ENCODE measurements at regions not wholly inside any gene's neighbourhood (a gene's known extent, or its start where the extent isn't known, plus 50 kb on each side); places are given as distances from the start of the nearest gene placed in this dataset.

- DNase-seq = no peak
These were observed 865.1 kb upstream of the ADAMTS5 start for GRCh38 chr21:27831816-27832569.

GRCh38 chr21:27831177-27831576, 864.3 kb upstream of the ADAMTS5 start:
- DNase-seq = no peak

- no peak for DNase-seq
These were observed 861.1 kb upstream of the ADAMTS5 start for GRCh38 chr21:27827972-27828371.

GRCh38 chr21:27825035-27825434, 858.1 kb upstream of the ADAMTS5 start:
- DNase-seq = no peak

GRCh38 chr21:27823652-27824201, 856.8 kb upstream of the ADAMTS5 start:
- no peak for DNase-seq

GRCh38 chr21:27820342-27820741, 853.5 kb upstream of the ADAMTS5 start:
- no peak for DNase-seq

- DNase-seq = no peak
These were observed 852.4 kb upstream of the ADAMTS5 start for GRCh38 chr21:27819299-27819698.

- no peak for DNase-seq
These were observed 852.0 kb upstream of the ADAMTS5 start for GRCh38 chr21:27818847-27819246.

GRCh38 chr21:27817902-27818623, 851.2 kb upstream of the ADAMTS5 start:
- DNase-seq = no peak

GRCh38 chr21:27817074-27817473, 850.2 kb upstream of the ADAMTS5 start:
- no peak for DNase-seq

- DNase-seq = no peak
These were observed 849.4 kb upstream of the ADAMTS5 start for GRCh38 chr21:27816301-27816700.

- DNase-seq = no peak
These were observed 847.3 kb upstream of the ADAMTS5 start for GRCh38 chr21:27814226-27814625.

GRCh38 chr21:27813750-27814149, 846.9 kb upstream of the ADAMTS5 start:
- DNase-seq = no peak

- no peak for DNase-seq
These were observed 846.5 kb upstream of the ADAMTS5 start for GRCh38 chr21:27813344-27813743.

- DNase-seq = no peak
These were observed 845.4 kb upstream of the ADAMTS5 start for GRCh38 chr21:27812279-27812678.

- no peak for DNase-seq
These were observed 842.0 kb upstream of the ADAMTS5 start for GRCh38 chr21:27808923-27809322.

- no peak for DNase-seq
These were observed 840.7 kb upstream of the ADAMTS5 start for GRCh38 chr21:27807596-27807995.

GRCh38 chr21:27806281-27806680, 839.4 kb upstream of the ADAMTS5 start:
- no peak for DNase-seq

GRCh38 chr21:27805696-27806095, 838.8 kb upstream of the ADAMTS5 start:
- no peak for DNase-seq

- DNase-seq = no peak
These were observed 837.6 kb upstream of the ADAMTS5 start for GRCh38 chr21:27804515-27804914.

- DNase-seq = no peak
These were observed 836.7 kb upstream of the ADAMTS5 start for GRCh38 chr21:27803571-27803970.

GRCh38 chr21:27802816-27803475, 836.1 kb upstream of the ADAMTS5 start:
- peak; percentile 6 for DNase-seq

GRCh38 chr21:27799861-27800260, 833.0 kb upstream of the ADAMTS5 start:
- no peak for DNase-seq

GRCh38 chr21:27796106-27796505, 829.2 kb upstream of the ADAMTS5 start:
- no peak for DNase-seq

Measured in NCI-H1105 (cell line).